ENCODE measurements at regions not wholly inside any gene's neighbourhood (a gene's known extent, or its start where the extent isn't known, plus 50 kb on each side); places are given as distances from the start of the nearest gene placed in this dataset.

- Histone ChIP-seq H3K9me3 (ENCODE audit: insufficient read depth in 2 of 2, low read depth in 1 of 2, low read length in 1 of 2) (no peaks in the 10 kb centered on the region), H3K4me2 (ENCODE audit: insufficient read depth in 1 of 2, low read depth in 2 of 2, low read length in 2 of 2) (no peak overlapping the region), H2AK5ac (ENCODE audit: low read depth, low read length) (no peak overlapping the region), H3K56ac (replicated peaks; ENCODE audit: insufficient read length, low read depth, low read length) (no peak overlapping the region), H4K5ac (ENCODE audit: insufficient read length, low read depth, low read length) (no peak overlapping the region), H3K79me1 (ENCODE audit: low read depth, low read length) (no peaks in the 10 kb centered on the region), H2AFZ (ENCODE audit: low read length) (no peak overlapping the region), H2BK5ac (ENCODE audit: low read depth, low read length) (no peak overlapping the region), H3K27ac (ENCODE audit: low read depth, low read length) (no peak overlapping the region), H3K23ac (ENCODE audit: insufficient read length) (no peak overlapping the region), H3K14ac (ENCODE audit: insufficient read length) (no peak overlapping the region), H4K91ac (replicated peaks; ENCODE audit: insufficient read length, low read length) (no peak overlapping the region), H2BK20ac (ENCODE audit: low read length) (no peak overlapping the region), H2BK12ac (ENCODE audit: low read depth, low read length) (no peak overlapping the region), H3K9ac (replicated peaks in 1 of 4; ENCODE audit: extremely low read depth in 1 of 4, low read depth in 3 of 4, low read length in 3 of 4) (no peak overlapping the region), H3K18ac (ENCODE audit: extremely low read depth, low read length) (no peak overlapping the region), H3K4me3 (ENCODE audit: extremely low read depth in 1 of 4, insufficient read depth in 2 of 4, low read depth in 3 of 4, low read length in 4 of 4) (no peak overlapping the region), H3K4ac (replicated peaks; ENCODE audit: insufficient read length, low read depth, low read length) (no peak overlapping the region), H3K36me3 (ENCODE audit: control insufficient read depth in 2 of 4, insufficient read depth in 4 of 4, low read length in 3 of 4) (no peaks in the 10 kb centered on the region), H4K20me1 (replicated peaks in 1 of 2; ENCODE audit: control insufficient read depth in 1 of 2, insufficient read depth in 2 of 2, low read length in 2 of 2) (no peaks in the 10 kb centered on the region), H3K4me1 (replicated peaks in 1 of 4; ENCODE audit: control insufficient read depth in 3 of 4, insufficient read depth in 4 of 4, low read length in 3 of 4) (no peaks in the 10 kb centered on the region), H4K8ac (ENCODE audit: extremely low read depth, insufficient read depth, low read length) (no peak overlapping the region), H2BK120ac (replicated peaks; ENCODE audit: low read depth, low read length) (no peak overlapping the region), H2BK15ac (ENCODE audit: low read length) (no peak overlapping the region), H3K79me2 (ENCODE audit: control insufficient read depth in 1 of 2, insufficient read depth in 2 of 2, low read length in 2 of 2) (no peaks in the 10 kb centered on the region), H3K27me3 (replicated peaks in 1 of 4; ENCODE audit: control insufficient read depth in 3 of 4, extremely low read depth in 1 of 4, insufficient read depth in 3 of 4, low read length in 3 of 4) (no peaks in the 10 kb centered on the region), H3K23me2 (ENCODE audit: low read depth, low read length) (no peaks in the 10 kb centered on the region)
- ChIA-PET POLR2A (ENCODE audit: partially characterized antibody) (no interaction called here), CTCF (ENCODE audit: partially characterized antibody) (no interaction called here)
- WGBS, 2 experiments (ENCODE audit: extremely low coverage in 1 of 2, insufficient coverage in 1 of 2, insufficient read length in 1 of 2, insufficient replicate concordance in 2 of 2, low coverage in 1 of 2, low lambda C conversion rate in 2 of 2, missing lambda C conversion rate in 1 of 2), result 89% methylated on average over 3 of the region's 3 CpGs; no CpG with 5 or more reads in 1 of the 2 experiments
- DNase-seq (ENCODE audit: low read depth in 1 of 2, low spot score in 2 of 2), result no peak
- no peak for TF ChIP-seq KDM4A (IDR thresholded peaks at IDR 0.05; ENCODE audit: low read depth, low read length, severe bottlenecking)
- TF ChIP-seq GABPA (IDR thresholded peaks at IDR 0.05; ENCODE audit: borderline replicate concordance, insufficient read depth, low read length), result no peak
- TF ChIP-seq BACH1 (IDR thresholded peaks at IDR 0.05; ENCODE audit: low read length), result no peak
- no peak for TF ChIP-seq CTBP2 (IDR thresholded peaks at IDR 0.05; ENCODE audit: borderline replicate concordance, insufficient read depth, insufficient read length, low read length)
- TF ChIP-seq TBP (IDR thresholded peaks at IDR 0.05; ENCODE audit: low read depth, low read length), result no peak
- TF ChIP-seq RBBP5 (IDR thresholded peaks at IDR 0.05; ENCODE audit: borderline replicate concordance, low read depth, low read length), result no peak
- no peak for TF ChIP-seq POLR2A (IDR thresholded peaks at IDR 0.05; ENCODE audit: control extremely low read depth in 1 of 2, low read depth in 2 of 2, low read length in 2 of 2)
- no peak for TF ChIP-seq MAX (IDR thresholded peaks at IDR 0.05)
- no peak for TF ChIP-seq CTCF (IDR thresholded peaks at IDR 0.05; ENCODE audit: control extremely low read depth in 1 of 3, insufficient read depth in 1 of 3, low read depth in 1 of 3, low read length in 3 of 3)
- no peak for TF ChIP-seq POLR2AphosphoS5 (IDR thresholded peaks at IDR 0.05; ENCODE audit: low read depth, low read length)
- FAIRE-seq, result no peak
Observed at GRCh38 chr4:35548921-35549320, 695.4 kb downstream of the ARAP2 start.
